ENCODE measurements at regions not wholly inside any gene's neighbourhood (a gene's known extent, or its start where the extent isn't known, plus 50 kb on each side); places are given as distances from the start of the nearest gene placed in this dataset.
"Not testable (repeated sequence)": the region's sequence is repeated elsewhere in the genome, so short reads cannot be mapped to it uniquely, and the experiment has no call there.

DNA sequence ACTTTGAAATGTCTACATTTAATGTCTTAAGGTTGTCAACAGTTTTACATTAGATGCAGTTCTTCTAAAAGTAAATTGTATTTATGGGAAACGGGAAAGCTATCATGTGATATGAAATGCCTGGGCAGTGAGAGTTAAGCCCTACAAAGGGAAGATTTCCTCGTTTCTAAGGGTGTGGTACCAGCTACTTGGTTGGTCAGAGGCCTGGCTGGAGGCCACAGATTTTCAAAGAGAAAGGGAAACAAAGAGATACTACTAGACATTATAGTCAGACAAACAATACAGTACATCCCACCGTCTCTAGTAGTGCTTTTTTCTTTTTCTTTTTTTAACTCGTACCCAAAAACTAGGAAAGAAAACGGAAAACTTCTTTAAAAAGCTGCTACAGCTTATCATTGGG lies 467.8 kb downstream of the PCDH7 start:
- no peak for DNase-seq (ENCODE audit: low spot score)

- DNase-seq (ENCODE audit: low spot score), result no peak
Measured at GRCh38 chr4:31189938-31190337, 469.8 kb downstream of the PCDH7 start.

DNA sequence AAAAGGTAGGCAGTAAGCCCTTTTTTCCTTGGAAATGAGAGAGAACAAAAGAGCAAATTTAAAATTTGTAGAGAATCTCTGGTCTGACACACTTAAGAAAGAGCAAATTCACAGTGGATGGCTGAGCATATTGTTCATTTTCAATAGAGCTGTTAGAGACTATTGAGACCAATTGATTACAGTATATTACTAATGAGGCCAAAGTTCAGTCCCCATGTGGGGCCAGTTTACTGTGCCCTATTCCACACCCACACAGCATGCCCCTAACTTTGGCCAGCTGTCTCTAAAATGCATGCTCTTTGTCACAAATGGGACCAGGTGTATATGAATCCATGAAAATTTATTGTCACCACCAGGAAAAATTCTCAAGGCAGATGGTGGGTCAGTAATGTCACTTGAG lies 470.5 kb downstream of the PCDH7 start:
- no peak for DNase-seq (ENCODE audit: low spot score)

DNA sequence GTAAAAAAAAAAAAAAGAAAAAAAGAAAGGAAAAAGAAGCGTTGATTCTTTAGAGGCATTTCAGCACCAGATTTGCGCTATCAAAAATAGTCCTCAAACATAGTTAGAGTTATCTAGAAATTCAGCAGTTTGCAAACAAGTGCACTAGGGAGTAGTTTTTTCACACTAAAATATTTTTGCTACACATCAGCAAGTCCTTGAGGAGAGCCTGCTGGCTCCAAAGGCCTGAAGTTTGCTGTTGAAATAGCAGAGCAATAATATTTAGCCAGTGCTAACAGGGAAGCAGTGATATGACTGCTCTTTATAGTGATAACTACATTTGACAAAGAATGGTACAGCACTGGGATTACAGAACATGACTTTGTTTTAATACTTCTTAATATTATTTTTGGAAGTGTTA lies 472.2 kb downstream of the PCDH7 start:
- DNase-seq (ENCODE audit: low spot score), result no peak

GRCh38 chr4:31193521-31193920 lies 473.4 kb downstream of the PCDH7 start:
- DNase-seq (ENCODE audit: low spot score), result no peak

DNA sequence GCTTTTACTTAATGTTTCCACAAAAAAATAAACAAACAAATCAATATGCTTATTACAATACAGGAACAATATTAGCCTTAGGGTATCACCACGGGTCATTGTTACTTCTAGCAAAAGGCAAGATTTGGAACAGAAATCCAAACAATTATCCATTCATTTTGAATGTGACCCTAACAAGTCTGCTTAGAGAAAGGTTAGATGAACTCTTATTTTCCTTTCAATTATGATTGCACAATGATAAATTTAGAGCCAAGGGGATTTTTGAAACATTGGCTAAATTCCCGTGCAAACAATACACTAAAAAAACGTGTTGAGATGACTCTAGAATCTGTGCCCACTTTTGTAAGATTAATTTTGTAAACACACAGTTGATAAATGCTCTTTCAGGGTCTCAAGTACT lies 474.7 kb downstream of the PCDH7 start:
- DNase-seq (ENCODE audit: low spot score), result no peak

DNA sequence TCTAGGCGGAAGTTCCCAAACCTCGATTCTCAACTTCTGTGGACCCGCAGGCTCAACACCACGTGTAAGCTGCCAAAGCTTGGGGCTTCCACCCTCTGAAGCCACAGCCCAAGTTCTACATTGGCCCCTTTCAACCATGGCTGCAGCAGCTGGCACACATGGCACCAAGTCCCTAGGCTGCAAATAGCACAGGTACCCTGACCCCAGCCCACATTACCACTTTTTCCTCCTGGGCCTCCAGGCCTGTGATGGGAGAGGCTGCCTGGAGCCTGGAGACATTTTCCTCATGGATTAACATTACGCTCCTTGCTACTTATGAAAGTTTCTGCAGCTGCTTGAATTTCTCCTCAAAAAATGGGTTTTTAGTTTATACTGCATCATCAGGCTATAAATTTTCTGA lies 479.5 kb downstream of the PCDH7 start:
- DNase-seq (ENCODE audit: low spot score), result no peak

DNA sequence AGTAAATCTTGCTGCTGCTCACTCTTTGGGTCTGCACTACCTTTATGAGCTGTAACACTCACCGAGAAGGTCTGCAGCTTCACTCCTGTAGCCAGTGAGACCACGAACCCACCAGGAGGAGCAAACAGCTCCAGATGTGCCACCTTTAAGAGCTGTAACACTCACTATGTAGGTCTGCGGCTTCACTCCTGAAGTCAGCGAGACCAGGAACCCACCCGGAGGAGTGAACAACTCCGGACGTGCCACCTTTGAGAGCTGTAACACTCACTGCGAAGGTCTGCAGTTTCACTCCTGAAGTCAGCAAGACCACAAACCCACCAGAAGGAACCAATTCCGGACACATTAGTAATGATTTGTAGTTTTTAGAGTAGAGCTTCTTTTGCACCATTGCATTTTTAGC lies 481.9 kb downstream of the PCDH7 start:
- not testable (repeated sequence) for DNase-seq (ENCODE audit: low spot score)

DNA sequence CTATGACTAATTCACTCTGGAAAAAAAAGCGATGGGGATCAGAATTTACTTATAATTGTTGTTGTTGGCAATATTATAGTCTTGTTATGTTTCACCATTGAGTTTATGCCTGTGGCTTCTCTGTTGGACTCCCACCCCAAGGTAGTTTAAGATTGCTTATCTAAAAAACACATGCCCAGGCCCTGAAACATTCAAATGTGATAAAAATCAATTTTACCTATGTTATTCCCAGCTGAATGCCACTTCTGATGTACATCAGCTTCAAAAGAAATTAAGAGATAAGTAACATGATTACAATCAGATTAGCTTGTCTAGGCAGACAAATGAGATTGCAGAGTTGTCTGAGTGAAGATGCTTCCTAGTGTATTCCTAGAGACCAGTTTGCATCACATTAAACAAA lies 484.7 kb downstream of the PCDH7 start:
- DNase-seq (ENCODE audit: low spot score), result no peak

DNA sequence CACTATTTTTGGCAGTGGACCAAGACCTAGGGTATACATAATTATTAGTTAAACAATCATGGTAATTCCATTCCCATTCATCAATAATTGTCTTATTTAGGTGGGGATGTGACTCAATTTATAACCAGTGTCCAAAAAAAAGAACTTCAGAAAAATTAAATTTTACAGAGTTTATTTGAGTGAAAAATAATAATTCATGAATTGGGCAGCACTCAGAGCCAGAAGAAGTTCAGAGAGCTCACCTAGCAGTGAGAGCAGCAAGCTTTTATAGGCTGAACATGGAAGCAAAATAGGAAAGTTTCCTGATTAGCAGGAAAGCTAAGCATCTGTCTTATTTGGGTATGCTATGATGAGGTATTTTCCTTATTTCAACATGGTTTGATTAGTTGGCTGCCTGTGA lies 500.8 kb downstream of the PCDH7 start:
- no peak for DNase-seq (ENCODE audit: low spot score)

DNA sequence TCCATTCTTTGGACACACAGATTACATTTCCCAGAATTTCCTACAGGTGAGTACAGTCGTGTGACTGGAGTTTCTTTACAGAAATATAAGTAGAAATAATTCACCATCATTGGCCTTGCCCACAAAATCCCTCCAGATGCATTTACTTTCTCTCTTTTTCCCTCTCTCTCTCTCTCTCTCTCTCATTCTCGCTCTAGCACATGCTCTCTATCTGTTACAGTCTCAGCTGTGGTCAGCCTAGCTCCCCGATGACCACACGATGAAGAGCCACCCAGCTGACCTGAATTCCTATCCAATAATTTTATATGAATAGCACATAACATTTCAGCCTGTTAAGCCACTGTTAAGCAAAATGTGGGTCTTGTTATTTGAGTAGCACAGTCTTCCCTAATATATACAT lies 507.9 kb downstream of the PCDH7 start:
- no peak for DNase-seq (ENCODE audit: low spot score)

GRCh38 chr4:31230594-31230993 lies 510.4 kb downstream of the PCDH7 start:
- no peak for DNase-seq (ENCODE audit: low spot score)

- no peak for DNase-seq (ENCODE audit: low spot score)
Measured at GRCh38 chr4:31234494-31234893, 514.3 kb downstream of the PCDH7 start.

GRCh38 chr4:31234901-31235300 lies 514.7 kb downstream of the PCDH7 start:
- no peak for DNase-seq (ENCODE audit: low spot score)

- DNase-seq (ENCODE audit: low spot score), result no peak
Measured at GRCh38 chr4:31236020-31236638, 516.0 kb downstream of the PCDH7 start.

GRCh38 chr4:31236639-31237173 lies 516.5 kb downstream of the PCDH7 start:
- DNase-seq (ENCODE audit: low spot score), result no peak

DNA sequence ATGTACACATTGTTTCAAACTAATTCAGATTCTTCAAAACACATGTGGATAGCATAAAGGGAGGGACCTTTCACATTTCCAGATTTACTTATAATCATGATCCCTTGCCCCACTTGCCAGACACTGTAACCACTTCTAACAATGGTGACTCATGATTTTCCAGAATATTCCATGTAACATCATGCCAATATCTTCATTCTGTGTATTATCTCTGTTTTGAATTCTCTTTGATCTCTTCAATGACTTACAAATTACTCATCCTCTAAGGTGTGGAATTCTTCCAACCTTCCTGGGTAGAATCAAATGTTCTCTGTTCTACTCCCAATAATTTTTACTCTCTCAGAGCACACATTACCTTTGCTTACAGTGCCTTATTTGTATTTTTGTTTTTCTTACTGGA lies 517.1 kb downstream of the PCDH7 start:
- no peak for DNase-seq (ENCODE audit: low spot score)

DNA sequence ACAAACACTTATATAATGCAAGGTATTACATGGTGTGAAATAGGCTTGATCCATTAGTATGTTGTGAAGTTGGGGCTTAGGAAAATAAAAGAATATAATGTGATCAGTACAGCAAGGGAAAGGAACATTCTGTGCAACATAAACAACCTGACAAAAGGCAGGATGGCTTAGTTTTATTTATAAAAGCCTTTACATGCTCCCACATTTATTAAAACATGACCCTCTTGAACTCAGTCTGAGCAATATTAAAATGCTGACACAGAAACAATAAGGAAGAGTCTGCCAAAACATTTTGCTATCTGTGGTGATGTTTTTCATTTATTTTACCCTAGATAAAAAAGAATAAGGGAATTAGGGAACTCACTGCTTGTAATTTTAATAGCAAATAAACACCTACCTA lies 519.7 kb downstream of the PCDH7 start:
- DNase-seq (ENCODE audit: low spot score), result no peak

GRCh38 chr4:31241504-31242106 lies 521.4 kb downstream of the PCDH7 start:
- DNase-seq (ENCODE audit: low spot score), result no peak

- no peak for DNase-seq (ENCODE audit: low spot score)
Measured at GRCh38 chr4:31246856-31247255, 526.7 kb downstream of the PCDH7 start.

GRCh38 chr4:31259119-31259518 lies 539.0 kb downstream of the PCDH7 start:
- DNase-seq (ENCODE audit: low spot score), result no peak

DNA sequence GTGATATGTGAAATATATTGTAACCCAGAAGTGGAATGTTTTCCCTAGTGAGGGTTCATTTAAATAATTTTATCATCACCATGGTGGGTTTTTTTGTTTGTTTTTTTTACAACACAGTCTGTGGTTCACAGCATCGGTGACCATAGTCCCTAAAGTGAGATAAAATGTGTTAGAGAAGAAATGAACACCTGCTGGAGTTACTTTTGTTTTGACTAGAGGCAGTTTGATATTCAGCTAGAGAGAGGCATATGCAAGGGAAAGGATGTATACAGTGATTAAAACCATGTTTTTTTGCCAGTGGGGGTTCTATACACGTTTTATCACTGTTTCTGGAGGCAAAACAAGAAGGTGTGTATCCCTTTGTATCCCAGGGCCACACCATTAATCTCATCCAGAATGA lies 541.5 kb downstream of the PCDH7 start:
- DNase-seq (ENCODE audit: low spot score), result no peak

DNA sequence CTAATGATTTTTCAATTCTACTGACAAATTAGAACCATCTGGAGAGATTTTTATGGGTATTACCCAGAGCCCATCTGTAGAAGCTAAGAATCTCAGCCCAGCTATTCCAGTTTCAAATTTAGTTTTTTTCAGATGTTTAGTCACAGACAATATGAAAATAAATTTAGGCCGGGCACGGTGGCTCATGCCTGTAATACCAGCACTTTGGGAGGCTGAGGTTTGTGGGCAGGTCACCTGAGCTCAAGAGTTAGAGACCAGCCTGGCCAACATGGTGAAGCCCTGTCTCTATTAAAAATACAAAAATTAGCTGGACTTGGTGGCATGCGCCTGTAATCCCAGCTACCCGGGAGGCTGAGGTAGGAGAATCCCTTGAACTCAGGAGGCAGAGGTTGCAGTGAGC lies 545.9 kb downstream of the PCDH7 start:
- not testable (repeated sequence) for DNase-seq (ENCODE audit: low spot score)
